ENCODE measurements at regions not wholly inside any gene's neighbourhood (a gene's known extent, or its start where the extent isn't known, plus 50 kb on each side); places are given as distances from the start of the nearest gene placed in this dataset.

DNA sequence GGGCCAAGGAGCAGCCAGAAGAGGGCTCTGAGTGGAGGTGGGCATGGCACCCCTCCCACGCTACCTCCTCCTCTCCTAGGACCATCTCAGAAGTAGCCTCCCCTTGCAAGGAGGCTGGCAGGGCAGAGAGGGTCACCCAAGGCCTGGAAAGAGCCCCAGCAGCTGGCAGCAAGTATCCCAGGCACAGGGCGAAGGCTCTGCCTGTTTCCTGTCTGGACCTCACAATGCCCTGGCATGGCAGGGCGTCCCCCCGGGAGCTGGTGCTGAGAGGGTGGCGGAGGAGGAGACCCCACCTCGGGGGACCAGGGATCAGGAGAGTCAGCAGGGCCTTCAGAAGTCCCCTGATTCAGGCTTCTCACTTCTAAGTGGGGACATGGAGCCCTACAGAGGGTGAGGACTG lies 66.2 kb upstream of the TAF1B start:
- Histone ChIP-seq H3K9me2 (replicated peaks; ENCODE audit: low read length) (no peaks in the 10 kb centered on the region), H2AFZ (ENCODE audit: low read length) (no peak overlapping the region), H3K4me3 (ENCODE audit: low read length) (no peak overlapping the region), H3K36me3 (ENCODE audit: low read depth, low read length) (no peaks in the 10 kb centered on the region), H3K79me2 (ENCODE audit: low read length) (no peaks in the 10 kb centered on the region), H3F3A (ENCODE audit: low read length, unreplicated experiment) (no peaks in the 10 kb centered on the region), H3K9ac (ENCODE audit: low read length) (no peak overlapping the region), H3K27me3 (ENCODE audit: low read length) (no peaks in the 10 kb centered on the region), H3K9me3 (ENCODE audit: low read length) (no peaks in the 10 kb centered on the region), H3K4me1 (ENCODE audit: insufficient read depth, low read length) (peaks cover 4% of the 10 kb centered on the region), H3K27ac (ENCODE audit: low read length) (no peak overlapping the region), H4K20me1 (ENCODE audit: low read length) (no peaks in the 10 kb centered on the region), H3K4me2 (ENCODE audit: low read length) (no peak overlapping the region)
- intact Hi-C loops (cut with micrococcal nuclease) = no loop called here
- TF ChIP-seq EZH2 (IDR thresholded peaks at IDR 0.05; ENCODE audit: low read length, unreplicated experiment) (no peak), EZH2phosphoT487 (IDR thresholded peaks at IDR 0.05; ENCODE audit: borderline replicate concordance, low read length) (no peak)
- TF ChIP-seq, protein P1, sequence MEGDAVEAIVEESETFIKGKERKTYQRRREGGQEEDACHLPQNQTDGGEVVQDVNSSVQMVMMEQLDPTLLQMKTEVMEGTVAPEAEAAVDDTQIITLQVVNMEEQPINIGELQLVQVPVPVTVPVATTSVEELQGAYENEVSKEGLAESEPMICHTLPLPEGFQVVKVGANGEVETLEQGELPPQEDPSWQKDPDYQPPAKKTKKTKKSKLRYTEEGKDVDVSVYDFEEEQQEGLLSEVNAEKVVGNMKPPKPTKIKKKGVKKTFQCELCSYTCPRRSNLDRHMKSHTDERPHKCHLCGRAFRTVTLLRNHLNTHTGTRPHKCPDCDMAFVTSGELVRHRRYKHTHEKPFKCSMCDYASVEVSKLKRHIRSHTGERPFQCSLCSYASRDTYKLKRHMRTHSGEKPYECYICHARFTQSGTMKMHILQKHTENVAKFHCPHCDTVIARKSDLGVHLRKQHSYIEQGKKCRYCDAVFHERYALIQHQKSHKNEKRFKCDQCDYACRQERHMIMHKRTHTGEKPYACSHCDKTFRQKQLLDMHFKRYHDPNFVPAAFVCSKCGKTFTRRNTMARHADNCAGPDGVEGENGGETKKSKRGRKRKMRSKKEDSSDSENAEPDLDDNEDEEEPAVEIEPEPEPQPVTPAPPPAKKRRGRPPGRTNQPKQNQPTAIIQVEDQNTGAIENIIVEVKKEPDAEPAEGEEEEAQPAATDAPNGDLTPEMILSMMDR (conservative IDR thresholded peaks at IDR 0.05; ENCODE audit: low read depth, low read length) = no peak
- POLR2A ChIA-PET (ENCODE audit: unreplicated experiment) = no interaction called here
- no TSS peak for BruUV-seq (replicated peaks)
- DNase-seq (no peak), ATAC-seq (no peak)
- CTCF ChIA-PET = no interaction called here

- ATAC-seq (no peak), DNase-seq (peak; percentile 50)
- H3K36me3 ChIP-seq (ENCODE audit: low read depth, low read length) = no peaks in the 10 kb centered on the region
- no peaks in the 10 kb centered on the region for H3F3A ChIP-seq (ENCODE audit: low read length, unreplicated experiment)
- H3K9me2 ChIP-seq (replicated peaks; ENCODE audit: low read length) = no peaks in the 10 kb centered on the region
- ChIA-PET CTCF (interaction anchor here (0.6 kb wide), 1 partner anchor 307 kb away, joined by 3 read pairs; no protein-coding TSS in a partner anchor), POLR2A (ENCODE audit: unreplicated experiment) (no interaction called here)
- H4K20me1 ChIP-seq (ENCODE audit: low read length) = no peaks in the 10 kb centered on the region
- TF ChIP-seq, protein P1 (conservative IDR thresholded peaks at IDR 0.05; ENCODE audit: low read depth, low read length) = peak; percentile 74
- TF ChIP-seq EZH2phosphoT487 (IDR thresholded peaks at IDR 0.05; ENCODE audit: borderline replicate concordance, low read length) = no peak
- no peak for TF ChIP-seq EZH2 (IDR thresholded peaks at IDR 0.05; ENCODE audit: low read length, unreplicated experiment)
- H3K27ac ChIP-seq (ENCODE audit: low read length) = no peak overlapping the region
- H3K27me3 ChIP-seq (ENCODE audit: low read length) = no peaks in the 10 kb centered on the region
- H3K4me2 ChIP-seq (ENCODE audit: low read length) = no peak overlapping the region
- no peaks in the 10 kb centered on the region for H3K79me2 ChIP-seq (ENCODE audit: low read length)
- intact Hi-C loops (cut with micrococcal nuclease) = no loop called here
- no TSS peak for BruUV-seq (replicated peaks)
- no peaks in the 10 kb centered on the region for H3K9me3 ChIP-seq (ENCODE audit: low read length)
- H3K4me3 ChIP-seq (ENCODE audit: low read length) = no peak overlapping the region
- no peak overlapping the region for H3K9ac ChIP-seq (ENCODE audit: low read length)
- peaks cover 14% of the 10 kb centered on the region for H3K4me1 ChIP-seq (ENCODE audit: insufficient read depth, low read length)
- H2AFZ ChIP-seq (ENCODE audit: low read length) = no peak overlapping the region
Measured at GRCh38 chr2:9778012-9778411, 65.3 kb upstream of the TAF1B start.

DNA sequence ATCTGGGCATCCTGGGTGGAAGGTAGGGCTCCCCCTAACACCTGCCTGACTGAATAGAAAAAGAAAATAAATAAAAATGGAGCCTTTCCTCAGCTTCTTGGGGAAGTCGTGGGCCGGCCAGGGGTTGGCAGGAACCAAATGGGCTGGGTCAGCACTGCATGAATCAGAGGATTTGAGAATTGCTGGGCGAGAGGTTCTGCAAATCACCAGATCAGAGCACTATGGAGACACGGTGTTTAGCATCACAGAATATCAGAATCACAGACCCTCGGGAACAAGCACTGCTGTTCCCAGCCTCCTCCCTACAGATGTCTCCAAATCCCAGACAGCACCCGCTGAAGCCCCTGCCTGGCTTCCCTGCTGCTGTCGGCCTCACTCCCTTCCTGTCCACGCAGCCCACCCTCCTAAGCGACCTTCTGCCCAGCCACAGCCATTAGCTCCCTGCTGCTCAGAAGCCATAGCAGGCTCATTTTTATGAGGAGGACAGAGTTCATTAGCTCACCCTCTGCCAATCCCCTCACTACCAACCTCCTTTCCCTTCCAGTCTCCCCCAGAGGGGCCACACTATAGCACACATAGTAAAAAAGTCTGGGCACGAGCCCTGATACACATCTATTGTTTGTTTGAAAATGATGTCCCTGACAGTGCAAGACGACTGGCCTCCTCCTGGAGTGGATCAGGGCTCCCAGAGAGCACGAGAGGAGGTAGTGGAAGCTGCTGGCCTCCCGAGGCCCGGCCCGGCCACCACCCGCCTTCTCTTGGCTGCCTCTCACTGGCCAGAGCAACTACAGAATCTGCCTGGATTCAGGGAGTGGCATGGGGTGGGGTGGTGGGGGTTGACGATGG lies 64.6 kb upstream of the TAF1B start:
- CTCF ChIA-PET = no interaction called here
- Histone ChIP-seq H3K9me2 (replicated peaks; ENCODE audit: low read length) (no peaks in the 10 kb centered on the region), H4K20me1 (ENCODE audit: low read length) (no peaks in the 10 kb centered on the region), H3K79me2 (ENCODE audit: low read length) (no peaks in the 10 kb centered on the region), H3K9ac (ENCODE audit: low read length) (no peak overlapping the region), H3K27me3 (ENCODE audit: low read length) (no peaks in the 10 kb centered on the region), H3K36me3 (ENCODE audit: low read depth, low read length) (no peaks in the 10 kb centered on the region), H3F3A (ENCODE audit: low read length, unreplicated experiment) (no peaks in the 10 kb centered on the region), H3K4me2 (ENCODE audit: low read length) (no peak overlapping the region), H3K4me3 (ENCODE audit: low read length) (no peak overlapping the region), H3K27ac (ENCODE audit: low read length) (no peak overlapping the region), H2AFZ (ENCODE audit: low read length) (no peak overlapping the region), H3K4me1 (ENCODE audit: insufficient read depth, low read length) (peaks cover 14% of the 10 kb centered on the region), H3K9me3 (ENCODE audit: low read length) (no peaks in the 10 kb centered on the region)
- TF ChIP-seq, protein P1 (conservative IDR thresholded peaks at IDR 0.05; ENCODE audit: low read depth, low read length) = no peak
- TF ChIP-seq EZH2 (IDR thresholded peaks at IDR 0.05; ENCODE audit: low read length, unreplicated experiment) (no peak), EZH2phosphoT487 (IDR thresholded peaks at IDR 0.05; ENCODE audit: borderline replicate concordance, low read length) (no peak)
- BruUV-seq (replicated peaks) = no TSS peak
- ATAC-seq (no peak), DNase-seq (no peak)
- POLR2A ChIA-PET (ENCODE audit: unreplicated experiment) = no interaction called here
- intact Hi-C loops (cut with micrococcal nuclease) = no loop called here
